ENCODE measurements at regions not wholly inside any gene's neighbourhood (a gene's known extent, or its start where the extent isn't known, plus 50 kb on each side); places are given as distances from the start of the nearest gene placed in this dataset.

GRCh38 chr3:11089931-11090330 is 64.4 kb upstream of the HRH1 start:
- no peak for DNase-seq (ENCODE audit: low read depth)
- H3K4me3 ChIP-seq (ENCODE audit: low read length): no peak overlapping the region
- TF ChIP-seq, protein P1, sequence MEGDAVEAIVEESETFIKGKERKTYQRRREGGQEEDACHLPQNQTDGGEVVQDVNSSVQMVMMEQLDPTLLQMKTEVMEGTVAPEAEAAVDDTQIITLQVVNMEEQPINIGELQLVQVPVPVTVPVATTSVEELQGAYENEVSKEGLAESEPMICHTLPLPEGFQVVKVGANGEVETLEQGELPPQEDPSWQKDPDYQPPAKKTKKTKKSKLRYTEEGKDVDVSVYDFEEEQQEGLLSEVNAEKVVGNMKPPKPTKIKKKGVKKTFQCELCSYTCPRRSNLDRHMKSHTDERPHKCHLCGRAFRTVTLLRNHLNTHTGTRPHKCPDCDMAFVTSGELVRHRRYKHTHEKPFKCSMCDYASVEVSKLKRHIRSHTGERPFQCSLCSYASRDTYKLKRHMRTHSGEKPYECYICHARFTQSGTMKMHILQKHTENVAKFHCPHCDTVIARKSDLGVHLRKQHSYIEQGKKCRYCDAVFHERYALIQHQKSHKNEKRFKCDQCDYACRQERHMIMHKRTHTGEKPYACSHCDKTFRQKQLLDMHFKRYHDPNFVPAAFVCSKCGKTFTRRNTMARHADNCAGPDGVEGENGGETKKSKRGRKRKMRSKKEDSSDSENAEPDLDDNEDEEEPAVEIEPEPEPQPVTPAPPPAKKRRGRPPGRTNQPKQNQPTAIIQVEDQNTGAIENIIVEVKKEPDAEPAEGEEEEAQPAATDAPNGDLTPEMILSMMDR (conservative IDR thresholded peaks at IDR 0.05; ENCODE audit: low read length): no peak

- no peak overlapping the region for H3K4me3 ChIP-seq (ENCODE audit: low read length)
- DNase-seq (ENCODE audit: low read depth): no peak
- TF ChIP-seq, protein P1 (conservative IDR thresholded peaks at IDR 0.05; ENCODE audit: low read length): no peak
Measured at GRCh38 chr3:11090551-11090950, 63.7 kb upstream of the HRH1 start.

DNA sequence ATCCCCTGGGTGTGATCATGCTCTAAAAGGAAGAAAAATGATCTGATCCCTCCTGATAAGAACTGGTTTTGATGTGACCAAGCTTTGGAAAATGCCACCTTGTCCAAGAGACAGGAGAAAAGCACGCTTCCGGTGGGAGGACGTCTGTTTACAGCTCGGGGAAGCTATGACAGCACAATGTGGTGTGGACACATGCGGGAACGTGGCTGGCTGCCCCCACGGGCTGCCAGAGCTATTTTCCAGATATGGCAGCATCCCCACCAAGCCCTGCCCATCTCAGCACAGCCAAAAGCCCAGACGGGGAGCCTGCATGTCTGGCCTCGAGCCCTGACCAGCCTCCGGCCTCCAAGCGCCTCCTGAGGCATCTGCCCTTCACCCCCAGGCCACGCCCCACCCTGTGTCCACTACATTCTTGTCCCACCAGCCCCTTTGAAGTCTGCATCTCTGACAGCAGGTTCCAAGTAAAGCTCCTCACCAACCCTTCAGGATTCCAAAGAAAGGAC is 63.2 kb upstream of the HRH1 start:
- no peak overlapping the region for H3K4me3 ChIP-seq (ENCODE audit: low read length)
- TF ChIP-seq, protein P1 (conservative IDR thresholded peaks at IDR 0.05; ENCODE audit: low read length): no peak
- peak; percentile 24 for DNase-seq (ENCODE audit: low read depth)

- DNase-seq (ENCODE audit: low read depth): no peak
- H3K4me3 ChIP-seq (ENCODE audit: low read length): no peak overlapping the region
Measured at GRCh38 chr3:11091791-11092190, 62.5 kb upstream of the HRH1 start.

DNA sequence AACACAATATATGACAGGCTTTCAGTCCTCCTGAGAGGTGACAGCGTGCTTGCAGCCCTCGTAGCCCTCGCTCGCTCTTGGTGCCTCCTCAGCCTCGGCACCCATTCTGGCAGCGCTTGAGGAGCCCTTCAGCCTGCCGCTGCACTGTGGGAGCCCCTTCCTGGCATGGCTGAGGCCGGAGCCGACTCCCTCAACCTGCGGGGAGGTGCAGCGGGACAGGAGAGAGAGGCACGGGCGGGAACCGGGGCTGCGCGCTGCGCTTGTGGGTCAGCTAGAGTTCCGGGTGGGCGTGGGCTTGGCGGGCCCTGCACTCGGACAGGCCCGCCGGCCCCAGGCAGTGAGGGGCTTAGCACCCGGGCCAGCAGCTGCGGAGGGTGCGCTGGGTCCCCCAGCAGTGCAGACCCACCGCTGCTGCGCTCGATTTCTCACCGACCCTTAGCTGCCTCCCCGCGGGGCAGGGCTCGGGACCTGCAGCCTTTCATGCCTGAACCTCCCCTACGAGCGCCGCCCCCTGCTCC is 60.4 kb upstream of the HRH1 start:
- no peak overlapping the region for H3K4me3 ChIP-seq (ENCODE audit: low read length)
- DNase-seq (ENCODE audit: low read depth): no peak
- TF ChIP-seq, protein P1 (conservative IDR thresholded peaks at IDR 0.05; ENCODE audit: low read length): no peak

More at GRCh38 chr3:11091791-11092190, 62.5 kb upstream of the HRH1 start:
- TF ChIP-seq, protein P1 (conservative IDR thresholded peaks at IDR 0.05; ENCODE audit: low read length): no peak

DNA sequence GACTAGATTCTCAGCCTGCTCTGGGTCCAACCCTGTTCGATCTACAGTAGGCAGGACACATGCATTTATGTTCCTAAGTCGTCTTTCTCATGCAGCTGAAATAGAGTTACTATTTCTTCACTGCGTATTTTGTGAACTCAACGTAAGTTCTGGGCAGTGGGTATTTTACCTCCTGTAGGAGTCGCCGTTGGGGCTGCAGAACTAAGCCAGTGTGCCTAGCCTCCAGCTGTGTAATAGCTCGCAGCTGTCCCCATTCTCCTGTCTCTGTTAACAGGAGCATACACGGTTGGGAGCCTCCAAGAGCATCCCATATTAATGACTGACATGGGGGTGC is 58.4 kb upstream of the HRH1 start:
- TF ChIP-seq, protein P1 (conservative IDR thresholded peaks at IDR 0.05; ENCODE audit: low read length): peak; percentile 8; the same call in 1 of the 2 replicates
- DNase-seq (ENCODE audit: low read depth): no peak
- no peak overlapping the region for H3K4me3 ChIP-seq (ENCODE audit: low read length)

DNA sequence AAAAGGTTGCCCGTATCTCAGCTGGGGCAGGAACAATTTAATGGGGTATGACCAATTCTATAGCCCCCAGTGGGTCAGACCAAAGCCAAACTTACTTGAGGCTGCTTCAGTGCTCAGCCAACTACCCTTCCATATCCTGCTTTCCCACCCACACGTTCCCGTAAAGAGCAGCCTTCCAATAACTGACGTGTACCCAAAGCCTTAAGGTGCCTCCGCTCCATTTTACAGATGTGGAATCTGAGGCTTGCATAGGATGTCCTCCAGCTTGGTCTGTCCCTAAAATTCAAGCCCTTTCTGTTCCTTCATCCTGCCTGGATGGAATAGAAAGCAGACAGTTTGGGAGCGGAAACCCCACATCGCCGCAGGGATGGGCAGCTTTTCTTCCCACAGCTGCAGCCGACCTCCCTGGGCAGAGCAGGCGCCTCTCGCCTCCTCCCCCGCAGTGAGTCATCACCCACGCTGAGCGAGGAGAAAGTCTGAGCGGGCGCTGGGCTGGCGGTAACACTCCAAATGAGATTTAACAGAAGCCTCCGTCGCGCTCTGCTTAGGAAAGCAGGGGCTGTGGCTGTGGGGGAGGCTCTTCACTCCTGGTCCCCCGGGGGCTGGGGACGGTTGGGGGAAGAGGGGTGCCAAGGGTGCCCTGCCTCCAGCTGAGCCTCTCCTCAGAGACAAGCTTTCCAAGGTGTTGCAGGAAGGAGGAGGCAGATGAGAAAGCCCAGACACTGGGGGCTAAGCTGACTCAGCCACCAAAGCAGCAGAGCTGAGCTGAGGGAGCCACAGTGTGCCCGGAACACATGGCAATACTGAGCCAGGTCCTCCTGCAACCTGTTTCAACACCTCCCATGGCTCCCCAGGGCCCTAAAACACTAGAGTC is 57.8 kb upstream of the HRH1 start:
- H3K4me3 ChIP-seq (ENCODE audit: low read length): peak overlapping the region; percentile 57
- peak; percentile 80 for DNase-seq (ENCODE audit: low read depth)

More for the DNA sequence above, 57.8 kb upstream of the HRH1 start:
- TF ChIP-seq, protein P1 (conservative IDR thresholded peaks at IDR 0.05; ENCODE audit: low read length): no peak

Data from AG10803 (cell line).